Psoas muscle (tissue), 7 donors: ENCODE measurements at regions not wholly inside any gene's neighbourhood (a gene's known extent, or its start where the extent isn't known, plus 50 kb on each side); places are given as distances from the start of the nearest gene placed in this dataset.

Experiments
- ATAC-seq, 4 donors: fragments of 200-7000 bp; cut with Tn5 transposase; one replicate each; pipeline ENCODE4 v1.9.1; 2020; ENCODE audit warnings: moderate library complexity in 3 of 4, mild to moderate bottlenecking in 2 of 4
- DNase-seq, 2 donors: peaks; one replicate each; pipeline ENCODE4 v3.0.0-alpha.2; 2020
- H3K27ac ChIP-seq: fragments of 200-600 bp; one replicate; pipeline ENCODE4 v1.8.0; 2022
- H3K27me3 ChIP-seq, 3 donors: fragments of 200-600 bp in 1 of 3; one replicate each; pipeline versions ENCODE4 v1.6.1 to v1.8.0; 2013 to 2022; ENCODE audit warnings: low read length in 2 of 3, mild to moderate bottlenecking in 2 of 3, moderate library complexity in 1 of 3; ENCODE audit not compliant: insufficient read depth in 3 of 3
- H3K36me3 ChIP-seq, 2 donors: fragments of 200-600 bp in 1 of 2; one replicate each; pipeline versions ENCODE4 v1.6.1 to v1.8.0; 2013 to 2022; ENCODE audit warnings: low read depth in 1 of 2, mild to moderate bottlenecking in 1 of 2, moderate library complexity in 1 of 2; ENCODE audit not compliant: insufficient read depth in 1 of 2
- H3K4me1 ChIP-seq: fragments of 200-600 bp; one replicate; pipeline ENCODE4 v1.8.0; 2022
- H3K4me3 ChIP-seq: fragments of 200-600 bp; one replicate; pipeline ENCODE4 v1.8.0; 2022; ENCODE audit warnings: mild to moderate bottlenecking
- H3K9me3 ChIP-seq: fragments of 200-600 bp; one replicate; pipeline ENCODE4 v1.8.0; 2022
- CTCF ChIP-seq: fragments of 200-600 bp; IDR thresholded peaks from one replicate; pipeline ENCODE4 v1.8.0; 2022; ENCODE audit warnings: antibody characterized with exemption
- WGBS, 3 donors: extraction: QIAGEN DNeasy Blood & Tissue Kit; methylation state at CpG; one replicate each; pipeline versions ENCODE4 v1.1.6 to v1.1.7; 2013; 5-methylcytosine and 5-hydroxymethylcytosine counted together
- intact Hi-C, 2 donors: fragments of 100-400 bp; cut with DNase I; formaldehyde crosslinking; loops; one replicate each; pipeline versions ENCODE4 v1.11.0 to v1.14.2; 2022
- donor health status: healthy with polysubstance abuse.
- donor health status: DM: no; HTN: no; CAD: no; lungs with moderate emphysema.
- donor health status: Bipolar disorder and iron deficiency.
- donor health status: healthy.
- donor health status: DM: yes; HTN: yes; CAD: no.
- donor health status: DM: no; HTN: no; CAD: no.
- donor health status: DM: yes; HTN: yes; CAD: no.

DNA sequence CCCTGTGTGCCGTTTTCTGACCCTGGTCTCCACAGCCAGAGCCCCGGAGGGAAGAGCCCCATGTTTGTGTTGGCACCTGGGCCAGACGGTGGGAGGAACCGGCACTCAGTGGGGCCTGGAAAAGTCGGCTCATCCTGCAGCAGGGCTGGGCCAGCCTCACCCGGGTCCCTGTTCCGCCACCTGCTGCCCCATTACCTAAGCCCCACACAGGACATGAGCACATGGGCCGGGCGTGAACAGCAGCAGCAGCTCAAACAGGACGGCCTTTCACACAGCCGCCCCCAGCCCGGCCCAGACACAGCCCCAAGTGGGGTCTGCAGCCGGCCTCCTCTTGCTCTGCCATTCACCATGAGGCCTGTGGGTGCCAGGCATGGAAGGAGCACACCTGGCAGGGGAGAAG lies 302.4 kb downstream of the MN1 start:
- Histone ChIP-seq H3K4me1 (peaks cover 15% of the 10 kb centered on the region), H3K27ac (no peak overlapping the region), H3K36me3 (no peaks in the 10 kb centered on the region), H3K4me3 (no peak overlapping the region), H3K27me3 (no peaks in the 10 kb centered on the region), H3K9me3 (no peaks in the 10 kb centered on the region)
- DNase-seq: peak in 1 of 2 donors; percentile 40
- 66 to 79% (median 70%) methylated on average over 13 of the region's 13 CpGs for WGBS, 3 donors
- intact Hi-C loops: no loop called here
- ATAC-seq: no peak
- no peak for TF ChIP-seq CTCF

DNA sequence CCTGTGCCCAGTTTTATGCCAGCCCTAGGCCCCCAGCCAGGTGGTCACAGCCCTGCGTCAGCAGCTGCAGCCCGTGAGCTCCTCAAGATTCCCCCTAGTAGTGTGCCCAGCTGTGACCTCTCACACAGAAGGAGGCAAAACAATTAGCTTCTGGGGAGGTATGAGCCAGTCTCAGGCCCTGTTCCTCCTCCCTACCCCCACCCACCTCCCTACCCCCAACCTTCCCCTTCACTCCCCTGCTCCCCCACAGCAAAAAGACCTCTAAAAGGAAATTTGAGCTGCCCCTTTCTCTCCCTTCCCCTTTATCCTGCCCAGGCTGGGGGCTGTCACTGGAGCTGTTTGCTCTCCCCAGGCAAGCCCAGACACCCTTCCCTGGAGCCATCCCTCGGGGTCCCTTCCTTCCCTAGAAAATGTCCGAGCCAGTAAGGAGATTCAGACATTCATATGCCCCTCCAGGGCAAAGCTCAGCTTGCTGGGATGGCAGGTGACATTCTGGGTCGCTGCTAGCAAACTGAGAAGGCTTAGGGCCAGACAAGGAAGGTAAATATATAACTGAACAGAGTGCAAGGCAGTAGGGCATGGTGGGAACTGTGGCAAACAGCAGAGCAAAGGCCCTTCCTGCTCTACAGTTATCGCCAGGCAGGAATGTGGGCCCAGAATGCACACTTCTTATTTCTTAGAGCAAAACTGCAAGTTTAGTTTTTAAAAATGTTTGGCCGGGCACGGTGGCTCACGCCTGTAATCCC lies 300.2 kb downstream of the MN1 start:
- Histone ChIP-seq H3K36me3 (no peaks in the 10 kb centered on the region), H3K4me1 (peaks cover 32% of the 10 kb centered on the region), H3K27me3 (no peaks in the 10 kb centered on the region), H3K9me3 (no peaks in the 10 kb centered on the region), H3K27ac (peak overlapping the region; percentile 78), H3K4me3 (no peak overlapping the region)
- DNase-seq (peak in 1 of 2 donors; percentile 78), ATAC-seq (peak; percentile 41 to 74 (median 63))
- WGBS, 3 donors: 39 to 69% (median 52%) methylated on average over 9 of the region's 9 CpGs
- TF ChIP-seq CTCF: no peak
- intact Hi-C loops: no loop called here

DNA sequence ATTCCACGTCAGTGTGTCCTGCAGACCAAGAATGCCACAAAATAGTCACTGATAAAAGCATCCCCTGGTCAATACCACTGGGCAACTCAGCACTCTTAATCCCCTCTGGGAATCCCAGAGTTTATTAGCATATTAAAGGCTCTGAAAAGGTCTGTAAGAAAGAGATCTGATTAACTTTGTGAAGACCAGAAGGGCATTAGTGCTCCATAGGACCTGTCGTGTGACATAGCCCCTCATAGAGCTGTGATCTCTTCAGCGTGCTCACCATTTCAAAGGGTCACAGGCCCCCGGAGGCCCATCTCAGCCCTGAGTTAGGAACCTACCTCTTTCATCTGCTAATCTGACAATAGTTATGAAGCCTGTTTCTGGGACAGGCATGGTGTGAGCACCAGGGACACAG lies 299.2 kb downstream of the MN1 start:
- H3K9me3 ChIP-seq: no peaks in the 10 kb centered on the region
- no peak for TF ChIP-seq CTCF
- 91 to 95% (median 91%) methylated on average over 4 of the region's 4 CpGs for WGBS, 3 donors

GRCh38 chr22:27504360-27505253 lies 296.9 kb downstream of the MN1 start:
- TF ChIP-seq CTCF: no peak
- peaks cover 46% of the 10 kb centered on the region for H3K4me1 ChIP-seq
- H3K36me3 ChIP-seq: no peaks in the 10 kb centered on the region
- peak; percentile 40 to 87 for DNase-seq
- no peaks in the 10 kb centered on the region for H3K27me3 ChIP-seq
- intact Hi-C loops: loop anchor here (5.0 kb wide), 2 partner anchors 128 to 298 kb away; partner anchors contain the start of gene MN1 (in 1 of the 2)
- peak overlapping the region; percentile 82 for H3K27ac ChIP-seq
- peak overlapping the region; percentile 26 for H3K4me3 ChIP-seq
- H3K9me3 ChIP-seq: no peaks in the 10 kb centered on the region
- peak; percentile 85 to 92 (median 90) for ATAC-seq
- WGBS, 3 donors: 20 to 31% (median 27%) methylated on average over 18 of the region's 18 CpGs

More for the DNA sequence above, 299.2 kb downstream of the MN1 start:
- Histone ChIP-seq H3K4me1 (peaks cover 39% of the 10 kb centered on the region), H3K36me3 (no peaks in the 10 kb centered on the region), H3K27ac (peak overlapping the region; percentile 78), H3K27me3 (no peaks in the 10 kb centered on the region), H3K4me3 (no peak overlapping the region)
- intact Hi-C loops: no loop called here
- ATAC-seq (no peak), DNase-seq (no peak)
